H9 (cell line): ENCODE measurements at regions not wholly inside any gene's neighbourhood (a gene's known extent, or its start where the extent isn't known, plus 50 kb on each side); places are given as distances from the start of the nearest gene placed in this dataset.

Source experiments
- DNase-seq: peaks from one replicate; pipeline ENCODE4 v3.0.0-alpha.2; 2017
- H2AFZ ChIP-seq: one replicate; pipeline ENCODE4 v1.6.1; 2013; ENCODE audit warnings: mild to moderate bottlenecking, low read length, control low read depth, moderate library complexity
- H2AK5ac ChIP-seq: 2 replicates; pipeline ENCODE4 v1.6.1; 2013; ENCODE audit warnings: low read length, control low read depth, mixed read lengths; ENCODE audit not compliant: insufficient read length
- H2BK120ac ChIP-seq: one replicate; pipeline ENCODE4 v1.6.1; 2013; ENCODE audit warnings: low read depth, mild to moderate bottlenecking, low read length, control low read depth, inconsistent platforms; ENCODE audit not compliant: poor library complexity, severe bottlenecking
- H2BK12ac ChIP-seq: 2 replicates; pipeline ENCODE4 v1.6.1; 2013; ENCODE audit warnings: low read length, control low read depth, mixed read lengths, low read depth; ENCODE audit not compliant: insufficient read length
- H2BK15ac ChIP-seq: 2 replicates; pipeline ENCODE4 v1.6.1; 2013; ENCODE audit warnings: low read depth, low read length, control low read depth
- H2BK20ac ChIP-seq: one replicate; pipeline ENCODE4 v1.6.1; 2013; ENCODE audit warnings: low read depth, mild to moderate bottlenecking, low read length, control low read depth, inconsistent platforms; ENCODE audit not compliant: poor library complexity, severe bottlenecking
- H2BK5ac ChIP-seq: 2 replicates; pipeline ENCODE4 v1.6.1; 2013; ENCODE audit warnings: low read length, control low read depth, mixed read lengths; ENCODE audit not compliant: insufficient read length
- H3K14ac ChIP-seq: 2 replicates; pipeline ENCODE4 v1.6.1; 2013; ENCODE audit warnings: low read length, control low read depth; ENCODE audit not compliant: insufficient read depth
- H3K18ac ChIP-seq: 2 replicates; pipeline ENCODE4 v1.6.1; 2013; ENCODE audit warnings: low read depth, mild to moderate bottlenecking, mixed read lengths, low read length, control low read depth; ENCODE audit not compliant: insufficient read length
- H3K23ac ChIP-seq: 2 replicates; pipeline ENCODE4 v1.6.1; 2013; ENCODE audit warnings: low read length, control low read depth, mixed read lengths, low read depth; ENCODE audit not compliant: insufficient read length
- H3K23me2 ChIP-seq: 2 replicates; pipeline ENCODE4 v1.6.1; 2013; ENCODE audit warnings: low read depth, mild to moderate bottlenecking, mixed read lengths, low read length, control low read depth; ENCODE audit not compliant: insufficient read length, poor library complexity, severe bottlenecking
- H3K27ac ChIP-seq: 2 replicates; pipeline ENCODE4 v1.5.1; 2013; ENCODE audit warnings: low read length, control low read depth, mixed read lengths, low read depth; ENCODE audit not compliant: insufficient read length
- H3K27me3 ChIP-seq: 2 replicates; pipeline ENCODE4 v1.6.1; 2013; ENCODE audit warnings: low read length, control low read depth, inconsistent platforms; ENCODE audit not compliant: insufficient read depth
- H3K4ac ChIP-seq: 2 replicates; pipeline ENCODE4 v1.6.1; 2013; ENCODE audit warnings: low read depth, mild to moderate bottlenecking, control low read depth, inconsistent platforms, low read length, moderate library complexity
- H3K4me1 ChIP-seq: 2 replicates; pipeline ENCODE4 v1.6.1; 2013; ENCODE audit warnings: low read length, control low read depth, inconsistent platforms; ENCODE audit not compliant: insufficient read depth
- H3K4me2 ChIP-seq: 2 replicates; pipeline ENCODE4 v1.6.1; 2013; ENCODE audit warnings: low read length, control low read depth, mixed read lengths; ENCODE audit not compliant: insufficient read length, insufficient read depth
- H3K56ac ChIP-seq: 2 replicates; pipeline ENCODE4 v1.6.1; 2013; ENCODE audit warnings: low read depth, mild to moderate bottlenecking, mixed read lengths, low read length, control low read depth; ENCODE audit not compliant: insufficient read length
- H3K79me1 ChIP-seq: 2 replicates; pipeline ENCODE4 v1.6.1; 2013; ENCODE audit warnings: low read depth, mild to moderate bottlenecking, moderate library complexity, low read length, control low read depth, inconsistent platforms; ENCODE audit not compliant: insufficient read depth, poor library complexity, severe bottlenecking
- H3K79me2 ChIP-seq: 2 replicates; pipeline ENCODE4 v1.6.1; 2013; ENCODE audit warnings: low read length, control low read depth, inconsistent platforms; ENCODE audit not compliant: insufficient read depth
- H3K9ac ChIP-seq: 2 replicates; pipeline ENCODE4 v1.6.1; 2013; ENCODE audit warnings: low read length, control low read depth, mixed read lengths; ENCODE audit not compliant: insufficient read length; ENCODE audit errors: extremely low read depth
- H3K9me3 ChIP-seq: one replicate; pipeline ENCODE4 v1.6.1; 2013; ENCODE audit warnings: low read depth, low read length, inconsistent platforms; ENCODE audit not compliant: control insufficient read depth
- H3T11ph ChIP-seq: one replicate; pipeline ENCODE4 v1.6.1; 2013; ENCODE audit warnings: mild to moderate bottlenecking, low read length, control low read depth, inconsistent platforms
- H4K20me1 ChIP-seq: one replicate; pipeline ENCODE4 v1.6.1; 2013; ENCODE audit not compliant: control insufficient read depth, insufficient read length, insufficient read depth
- H4K5ac ChIP-seq: 2 replicates; pipeline ENCODE4 v1.6.1; 2013; ENCODE audit warnings: low read depth, mild to moderate bottlenecking, mixed read lengths, low read length, control low read depth; ENCODE audit not compliant: insufficient read length
- H4K8ac ChIP-seq: replicated peaks from 2 replicates; pipeline ENCODE4 v1.6.1; 2013; ENCODE audit warnings: low read length, control low read depth, mixed read lengths, low read depth; ENCODE audit not compliant: insufficient read length
- H4K91ac ChIP-seq: 2 replicates; pipeline ENCODE4 v1.6.1; 2013; ENCODE audit warnings: low read depth, mild to moderate bottlenecking, moderate library complexity, mixed read lengths, low read length, control low read depth; ENCODE audit not compliant: insufficient read length
- H3K27ac Mint-ChIP-seq, 3 experiments: 2 replicates in 2 of 3; 3 replicates in 1 of 3; pipeline ENCODE4 v1.8.0; 2020 to 2021; ENCODE audit warnings: mixed read lengths in 3 of 3, mild to moderate bottlenecking in 1 of 3, moderate library complexity in 1 of 3
- H3K27me3 Mint-ChIP-seq: 2 replicates; pipeline ENCODE4 v1.8.0; 2021; ENCODE audit warnings: low read depth, mild to moderate bottlenecking, moderate library complexity, mixed read lengths
- H3K36me3 Mint-ChIP-seq, 3 experiments: 2 replicates in 2 of 3; 3 replicates in 1 of 3; pipeline ENCODE4 v1.8.0; 2020 to 2021; ENCODE audit warnings: low read depth in 3 of 3, mixed read lengths in 3 of 3; ENCODE audit not compliant: insufficient read depth in 1 of 3
- H3K4me1 Mint-ChIP-seq, 2 experiments: 2 replicates each; pipeline ENCODE4 v1.8.0; 2020; ENCODE audit warnings: mixed read lengths in 2 of 2
- H3K4me3 Mint-ChIP-seq, 2 experiments: 2 replicates in 1 of 2; 3 replicates in 1 of 2; pipeline ENCODE4 v1.8.0; 2020 to 2021; ENCODE audit warnings: mild to moderate bottlenecking in 2 of 2, mixed read lengths in 2 of 2, moderate library complexity in 1 of 2
- H3K9me3 Mint-ChIP-seq, 2 experiments: 2 replicates in 1 of 2; 3 replicates in 1 of 2; pipeline ENCODE4 v1.8.0; 2020; ENCODE audit warnings: mild to moderate bottlenecking in 2 of 2, mixed read lengths in 2 of 2, moderate library complexity in 1 of 2
- CTCF ChIP-seq: fragments of 200-600 bp; sonication (generic); conservative IDR thresholded peaks from 3 replicates; pipeline ENCODE4 v1.8.0; 2021; ENCODE audit warnings: antibody characterized with exemption, mild to moderate bottlenecking

GRCh38 chr1:214843281-214843680 is 239.3 kb upstream of the KCNK2 start:
- H3K27ac ChIP-seq: no peak overlapping the region
- no peak overlapping the region for H3K4me2 ChIP-seq
- H4K20me1 ChIP-seq: no peaks in the 10 kb centered on the region
- no peak for DNase-seq
- Mint-ChIP-seq H3K4me3 (no peak overlapping the region), H3K9me3 (no peaks in the 10 kb centered on the region), H3K27ac (no peak overlapping the region), H3K36me3 (no peaks in the 10 kb centered on the region), H3K4me1 (peaks cover 9 to 15% of the 10 kb centered on the region in 2 experiments), H3K27me3 (no peaks in the 10 kb centered on the region; the same call in 1 of the 2 replicates)
- H2BK12ac ChIP-seq: no peak overlapping the region
- no peaks in the 10 kb centered on the region for H3K27me3 ChIP-seq
- H2BK5ac ChIP-seq: no peak overlapping the region
- no peaks in the 10 kb centered on the region for H3K4me1 ChIP-seq
- no peak overlapping the region for H2AFZ ChIP-seq
- H3K79me2 ChIP-seq: no peaks in the 10 kb centered on the region
- no peak overlapping the region for H4K5ac ChIP-seq
- no peak for TF ChIP-seq CTCF
- H3T11ph ChIP-seq: no peak overlapping the region
- H3K9ac ChIP-seq: no peak overlapping the region
- H3K9me3 ChIP-seq: no peaks in the 10 kb centered on the region
- no peaks in the 10 kb centered on the region for H3K79me1 ChIP-seq
- H3K4ac ChIP-seq: no peak overlapping the region
- H3K18ac ChIP-seq: no peak overlapping the region
- H3K23me2 ChIP-seq: no peaks in the 10 kb centered on the region
- H2BK20ac ChIP-seq: no peak overlapping the region
- H3K56ac ChIP-seq: no peak overlapping the region
- no peak overlapping the region for H4K91ac ChIP-seq
- H3K14ac ChIP-seq: no peak overlapping the region
- no peak overlapping the region for H2BK120ac ChIP-seq
- no peak overlapping the region for H4K8ac ChIP-seq
- H2BK15ac ChIP-seq: no peak overlapping the region
- H3K23ac ChIP-seq: no peak overlapping the region
- no peak overlapping the region for H2AK5ac ChIP-seq
